H1 (cell line): ENCODE measurements at regions not wholly inside any gene's neighbourhood (a gene's known extent, or its start where the extent isn't known, plus 50 kb on each side); places are given as distances from the start of the nearest gene placed in this dataset.

Source experiments
- CTCF ChIA-PET: fragments of 300-600 bp; sonication (Branson Sonifier 250); formaldehyde crosslinking; loops from one replicate; lab custom pipeline; 2021; ENCODE audit not compliant: partially characterized antibody; lab: Charles Lee
- POLR2A ChIA-PET: fragments of 300-600 bp; sonication (Branson Sonifier 250); formaldehyde crosslinking; loops from one replicate; lab custom pipeline; 2021; ENCODE audit warnings: inconsistent platforms; ENCODE audit not compliant: partially characterized antibody; lab: Charles Lee
- DNase-seq, 2 experiments: peaks; one replicate each; pipeline versions ENCODE4 v3.0.0 to v3.0.0-alpha.2; 2010 to 2022; ENCODE audit warnings: low spot score in 2 of 2, low read depth in 1 of 2, mixed read lengths in 1 of 2
- FAIRE-seq: peaks from 2 replicates; lab custom pipeline; 2011; peaks lifted over from hg19 to GRCh38; lab: Jason Lieb, UNC
- H2AFZ ChIP-seq: 2 replicates; pipeline ENCODE4 v1.8.1; 2012; ENCODE audit warnings: low read length, inconsistent platforms
- H2AK5ac ChIP-seq: 2 replicates; pipeline ENCODE4 v1.6.1; 2013; ENCODE audit warnings: low read depth, low read length
- H2BK120ac ChIP-seq: replicated peaks from 2 replicates; pipeline ENCODE3; 2013; ENCODE audit warnings: low read depth, low read length, inconsistent platforms
- H2BK12ac ChIP-seq: 2 replicates; pipeline ENCODE4 v1.6.1; 2013; ENCODE audit warnings: low read depth, low read length
- H2BK15ac ChIP-seq: 2 replicates; pipeline ENCODE4 v1.6.1; 2013; ENCODE audit warnings: low read length
- H2BK20ac ChIP-seq: 2 replicates; pipeline ENCODE4 v1.6.1; 2013; ENCODE audit warnings: low read length
- H2BK5ac ChIP-seq: 2 replicates; pipeline ENCODE4 v1.6.1; 2013; ENCODE audit warnings: low read depth, low read length
- H3K14ac ChIP-seq: 2 replicates; pipeline ENCODE4 v1.6.1; 2013; ENCODE audit warnings: inconsistent platforms; ENCODE audit not compliant: insufficient read length
- H3K18ac ChIP-seq: 2 replicates; pipeline ENCODE4 v1.6.1; 2013; ENCODE audit warnings: low read length; ENCODE audit errors: extremely low read depth
- H3K23ac ChIP-seq: 2 replicates; pipeline ENCODE4 v1.6.1; 2013; ENCODE audit warnings: inconsistent platforms; ENCODE audit not compliant: insufficient read length
- H3K23me2 ChIP-seq: 2 replicates; pipeline ENCODE4 v1.6.1; 2013; ENCODE audit warnings: low read depth, low read length
- H3K27ac ChIP-seq: 2 replicates; pipeline ENCODE4 v1.6.1; 2011; ENCODE audit warnings: low read depth, low read length, inconsistent platforms
- H3K27me3 ChIP-seq, 4 experiments: replicated peaks in 1 of 4; 1 replicate in 1 of 4; 2 replicates in 3 of 4; pipeline versions ENCODE4 v1.6.1 to v1.8.1; 2011 to 2013; ENCODE audit warnings: low read length in 3 of 4, mild to moderate bottlenecking in 3 of 4, inconsistent platforms in 2 of 4, mixed read lengths in 2 of 4, moderate library complexity in 1 of 4; ENCODE audit not compliant: control insufficient read depth in 3 of 4, insufficient read depth in 3 of 4; ENCODE audit errors: extremely low read depth in 1 of 4
- H3K36me3 ChIP-seq, 4 experiments: 2 replicates each; pipeline versions ENCODE4 v1.6.1 to v1.8.1; 2011 to 2013; ENCODE audit warnings: mild to moderate bottlenecking in 4 of 4, low read length in 3 of 4, moderate library complexity in 2 of 4, control low read depth in 1 of 4, inconsistent platforms in 1 of 4; ENCODE audit not compliant: insufficient read depth in 4 of 4, control insufficient read depth in 2 of 4
- H3K4ac ChIP-seq: replicated peaks from 2 replicates; pipeline ENCODE3; 2013; ENCODE audit warnings: low read length, low read depth, mixed read lengths, inconsistent platforms; ENCODE audit not compliant: insufficient read length
- H3K4me1 ChIP-seq, 4 experiments: replicated peaks in 1 of 4; 1 replicate in 1 of 4; 2 replicates in 3 of 4; pipeline versions ENCODE4 v1.6.1 to v1.8.1; 2011 to 2013; ENCODE audit warnings: low read length in 3 of 4, inconsistent platforms in 2 of 4, mixed read lengths in 1 of 4; ENCODE audit not compliant: insufficient read depth in 4 of 4, control insufficient read depth in 3 of 4
- H3K4me2 ChIP-seq, 2 experiments: 2 replicates each; pipeline versions ENCODE4 v1.6.1 to v1.8.1; 2011 to 2013; ENCODE audit warnings: low read depth in 2 of 2, low read length in 2 of 2, control low read depth in 1 of 2, inconsistent platforms in 1 of 2, mild to moderate bottlenecking in 1 of 2; ENCODE audit not compliant: insufficient read depth in 1 of 2
- H3K4me3 ChIP-seq, 4 experiments: fragments of 200-600, 300-600 bp in 1 of 4; sonication (generic), shearing (Covaris generic), sonication (Bioruptor Twin) in 1 of 4; 2 replicates each; pipeline versions ENCODE4 v1.5.1 to v1.8.1; 2011 to 2016; ENCODE audit warnings: low read length in 4 of 4, low read depth in 3 of 4, control low read depth in 2 of 4, inconsistent platforms in 2 of 4, mild to moderate bottlenecking in 2 of 4, mixed read lengths in 1 of 4, moderate library complexity in 1 of 4; ENCODE audit not compliant: insufficient read depth in 2 of 4; ENCODE audit errors: extremely low read depth in 1 of 4
- H3K56ac ChIP-seq: replicated peaks from 2 replicates; pipeline ENCODE3; 2013; ENCODE audit warnings: low read depth, mild to moderate bottlenecking, mixed read lengths, low read length, inconsistent platforms; ENCODE audit not compliant: insufficient read length
- H3K79me1 ChIP-seq: 2 replicates; pipeline ENCODE4 v1.6.1; 2013; ENCODE audit warnings: low read depth, low read length, control low read depth
- H3K79me2 ChIP-seq, 2 experiments: 2 replicates each; pipeline versions ENCODE4 v1.6.1 to v1.8.1; 2012 to 2013; ENCODE audit warnings: low read length in 2 of 2, mild to moderate bottlenecking in 2 of 2, inconsistent platforms in 1 of 2; ENCODE audit not compliant: insufficient read depth in 2 of 2, control insufficient read depth in 1 of 2
- H3K9ac ChIP-seq, 4 experiments: replicated peaks in 1 of 4; 1 replicate in 1 of 4; 2 replicates in 3 of 4; pipeline versions ENCODE4 v1.6.1 to v1.8.1; 2011 to 2013; ENCODE audit warnings: low read depth in 3 of 4, low read length in 3 of 4, control low read depth in 2 of 4, mild to moderate bottlenecking in 2 of 4, moderate library complexity in 2 of 4, inconsistent platforms in 1 of 4; ENCODE audit errors: extremely low read depth in 1 of 4
- H3K9me3 ChIP-seq, 2 experiments: 2 replicates each; pipeline versions ENCODE4 v1.6.1 to v1.8.1; 2012 to 2013; ENCODE audit warnings: mild to moderate bottlenecking in 2 of 2, moderate library complexity in 2 of 2, control low read depth in 1 of 2, inconsistent platforms in 1 of 2, low read depth in 1 of 2, low read length in 1 of 2, mixed read lengths in 1 of 2; ENCODE audit not compliant: insufficient read depth in 2 of 2
- H4K20me1 ChIP-seq, 2 experiments: replicated peaks in 1 of 2; 2 replicates each; pipeline versions ENCODE3 to v1.8.1; 2011 to 2013; ENCODE audit warnings: inconsistent platforms in 2 of 2, low read length in 2 of 2, mild to moderate bottlenecking in 1 of 2; ENCODE audit not compliant: insufficient read depth in 2 of 2, control insufficient read depth in 1 of 2
- H4K5ac ChIP-seq: 2 replicates; pipeline ENCODE4 v1.6.1; 2013; ENCODE audit warnings: low read length, low read depth, mixed read lengths, inconsistent platforms; ENCODE audit not compliant: insufficient read length
- H4K8ac ChIP-seq: 2 replicates; pipeline ENCODE4 v1.8.0; 2013; ENCODE audit warnings: mild to moderate bottlenecking, moderate library complexity, low read length, inconsistent platforms; ENCODE audit not compliant: insufficient read depth; ENCODE audit errors: extremely low read depth
- H4K91ac ChIP-seq: replicated peaks from 2 replicates; pipeline ENCODE3; 2013; ENCODE audit warnings: low read length, mixed read lengths, inconsistent platforms; ENCODE audit not compliant: insufficient read length
- SP4 ChIP-seq: IDR thresholded peaks from 2 replicates; pipeline ENCODE4 v1.6.1; 2012; ENCODE audit warnings: low read length, inconsistent platforms
- WGBS, 2 experiments: shearing (Covaris generic) in 1 of 2; methylation state at CpG; one replicate each; pipeline versions ENCODE4 v1.1.6 to v1.1.7; 2013 to 2015; ENCODE audit warnings: low lambda C conversion rate in 2 of 2, mixed read lengths in 2 of 2, inconsistent platforms in 1 of 2, low coverage in 1 of 2, missing lambda C conversion rate in 1 of 2; ENCODE audit not compliant: insufficient replicate concordance in 2 of 2, insufficient coverage in 1 of 2, insufficient read length in 1 of 2; ENCODE audit errors: extremely low coverage in 1 of 2, missing lambda C conversion rate in 1 of 2; 5-methylcytosine and 5-hydroxymethylcytosine counted together

GRCh38 chr10:47095848-47096612 is 184.8 kb downstream of the PTPN20 start:
- no peak for FAIRE-seq
- Histone ChIP-seq H4K8ac (no peak overlapping the region), H3K36me3 (no peaks in the 10 kb centered on the region), H2AFZ (no peak overlapping the region), H3K9me3 (no peaks in the 10 kb centered on the region; a peak in 1 of 4 replicates), H2BK20ac (no peak overlapping the region), H3K27ac (no peak overlapping the region)
- POLR2A ChIA-PET = no interaction called here
- no peak for TF ChIP-seq SP4
- TF ChIP-seq, all 59 proteins: peak for 0
- Histone ChIP-seq H4K5ac (no peak overlapping the region), H2BK15ac (no peak overlapping the region), H2BK5ac (no peak overlapping the region), H3K14ac (no peak overlapping the region), H3K79me1 (no peaks in the 10 kb centered on the region), H3K56ac (no peak overlapping the region), H4K91ac (no peak overlapping the region), H3K4me1 (no peaks in the 10 kb centered on the region), H3K23me2 (no peaks in the 10 kb centered on the region), H3K79me2 (no peaks in the 10 kb centered on the region), H3K9ac (no peak overlapping the region), H2BK120ac (no peak overlapping the region), H3K18ac (no peak overlapping the region), H3K23ac (no peak overlapping the region), H3K4me3 (no peak overlapping the region), H3K4ac (no peak overlapping the region), H2BK12ac (no peak overlapping the region), H4K20me1 (no peaks in the 10 kb centered on the region), H2AK5ac (no peak overlapping the region), H3K4me2 (no peak overlapping the region), H3K27me3 (peaks cover 0 to 1% (median 0%) of the 10 kb centered on the region in 4 experiments; a peak in 1 of 7 replicates)
- CTCF ChIA-PET = interaction anchor here (1.0 to 1.2 kb wide), 3 partner anchors 14 to 262 kb away, joined by 3 to 4 read pairs (median 3); no protein-coding TSS in a partner anchor
- WGBS, 2 experiments = 82% methylated on average over 17 of the region's 17 CpGs; no CpG with 5 or more reads in 1 of the 2 experiments
- no peak for DNase-seq
